DND-41 (cell line): ENCODE measurements at regions not wholly inside any gene's neighbourhood (a gene's known extent, or its start where the extent isn't known, plus 50 kb on each side); places are given as distances from the start of the nearest gene placed in this dataset.

ENCODE experiments used
- ATAC-seq: fragments of 200-7000 bp; cut with Tn5 transposase; 3 replicates; pipeline ENCODE4 v1.9.1; 2021; ENCODE audit warnings: low read depth; ENCODE audit not compliant: insufficient read depth
- DNase-seq: peaks from one replicate; pipeline ENCODE4 v3.0.0-alpha.2; 2020
- H2AFZ ChIP-seq: 2 replicates; pipeline ENCODE4 v1.6.0; 2012; ENCODE audit warnings: low read depth, low read length
- H3K27ac ChIP-seq: 2 replicates; pipeline ENCODE4 v1.5.1; 2012; ENCODE audit warnings: low read length, inconsistent platforms
- H3K27me3 ChIP-seq: fragments of 200-600 bp; sonication (generic); 2 replicates; pipeline ENCODE4 v1.6.0; 2012; ENCODE audit warnings: low read length, mild to moderate bottlenecking, inconsistent platforms; ENCODE audit not compliant: insufficient read depth, poor library complexity
- H3K36me3 ChIP-seq: 2 replicates; pipeline ENCODE4 v1.5.1; 2012; ENCODE audit warnings: low read length, inconsistent platforms; ENCODE audit not compliant: insufficient read depth
- H3K4me1 ChIP-seq: 2 replicates; pipeline ENCODE4 v1.5.1; 2012; ENCODE audit warnings: mild to moderate bottlenecking, low read length; ENCODE audit not compliant: insufficient read depth
- H3K4me2 ChIP-seq: 2 replicates; pipeline ENCODE4 v1.6.0; 2012; ENCODE audit warnings: mild to moderate bottlenecking, moderate library complexity, low read length, inconsistent platforms; ENCODE audit not compliant: insufficient read depth
- H3K4me3 ChIP-seq, 2 experiments: fragments of 200-600 bp in 1 of 2; shearing (Covaris generic) in 1 of 2; 2 replicates each; pipeline ENCODE4 v1.5.1; 2012 to 2016; ENCODE audit warnings: inconsistent platforms in 2 of 2, low read length in 2 of 2, mild to moderate bottlenecking in 2 of 2, low read depth in 1 of 2, moderate library complexity in 1 of 2
- H3K79me2 ChIP-seq: 2 replicates; pipeline ENCODE4 v1.6.0; 2012; ENCODE audit warnings: low read length, inconsistent platforms; ENCODE audit not compliant: insufficient read depth
- H3K9ac ChIP-seq: 2 replicates; pipeline ENCODE4 v1.6.0; 2012; ENCODE audit warnings: low read depth, mild to moderate bottlenecking, inconsistent platforms, low read length, moderate library complexity
- H3K9me3 ChIP-seq: 2 replicates; pipeline ENCODE4 v1.5.1; 2012; ENCODE audit warnings: low read length, moderate library complexity, mild to moderate bottlenecking, inconsistent platforms; ENCODE audit not compliant: insufficient read depth, severe bottlenecking
- H4K20me1 ChIP-seq: 2 replicates; pipeline ENCODE4 v1.6.0; 2012; ENCODE audit warnings: low read length; ENCODE audit not compliant: insufficient read depth
- EZH2 ChIP-seq: IDR thresholded peaks from 3 replicates; pipeline ENCODE4 v1.6.1; 2012; ENCODE audit warnings: borderline replicate concordance, low read depth, mild to moderate bottlenecking, moderate library complexity, low read length, inconsistent platforms; ENCODE audit not compliant: severe bottlenecking
- TF ChIP-seq, protein P1 (sequence below): IDR thresholded peaks from 2 replicates; pipeline ENCODE4 v1.5.1; 2012; ENCODE audit warnings: borderline replicate concordance, low read length, moderate library complexity, mild to moderate bottlenecking; ENCODE audit not compliant: poor library complexity, severe bottlenecking; ENCODE audit errors: extremely low read depth

DNA sequence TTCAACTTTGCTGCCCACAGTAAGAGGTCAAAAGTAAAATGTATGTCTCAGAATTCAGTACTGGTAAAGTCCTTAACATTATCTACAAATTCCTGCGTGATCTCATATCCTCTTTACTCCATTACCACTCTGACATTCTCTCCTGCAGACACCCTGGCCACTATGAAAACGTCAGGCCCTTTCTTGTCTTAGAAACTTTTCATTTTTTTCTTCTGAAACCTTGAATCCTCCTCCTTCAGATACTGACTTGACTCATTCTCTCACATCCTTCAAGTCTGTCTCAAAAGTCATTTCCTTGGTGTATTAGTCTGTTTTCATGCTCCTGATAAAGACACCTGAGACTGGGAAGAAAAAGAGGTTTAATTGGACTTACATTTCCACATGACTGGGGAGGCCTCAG, 262.3 kb downstream of the POU4F1 start:
- DNase-seq (no peak), ATAC-seq (no peak)
- TF ChIP-seq, protein P1, sequence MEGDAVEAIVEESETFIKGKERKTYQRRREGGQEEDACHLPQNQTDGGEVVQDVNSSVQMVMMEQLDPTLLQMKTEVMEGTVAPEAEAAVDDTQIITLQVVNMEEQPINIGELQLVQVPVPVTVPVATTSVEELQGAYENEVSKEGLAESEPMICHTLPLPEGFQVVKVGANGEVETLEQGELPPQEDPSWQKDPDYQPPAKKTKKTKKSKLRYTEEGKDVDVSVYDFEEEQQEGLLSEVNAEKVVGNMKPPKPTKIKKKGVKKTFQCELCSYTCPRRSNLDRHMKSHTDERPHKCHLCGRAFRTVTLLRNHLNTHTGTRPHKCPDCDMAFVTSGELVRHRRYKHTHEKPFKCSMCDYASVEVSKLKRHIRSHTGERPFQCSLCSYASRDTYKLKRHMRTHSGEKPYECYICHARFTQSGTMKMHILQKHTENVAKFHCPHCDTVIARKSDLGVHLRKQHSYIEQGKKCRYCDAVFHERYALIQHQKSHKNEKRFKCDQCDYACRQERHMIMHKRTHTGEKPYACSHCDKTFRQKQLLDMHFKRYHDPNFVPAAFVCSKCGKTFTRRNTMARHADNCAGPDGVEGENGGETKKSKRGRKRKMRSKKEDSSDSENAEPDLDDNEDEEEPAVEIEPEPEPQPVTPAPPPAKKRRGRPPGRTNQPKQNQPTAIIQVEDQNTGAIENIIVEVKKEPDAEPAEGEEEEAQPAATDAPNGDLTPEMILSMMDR: no peak
- no peak for TF ChIP-seq EZH2
- Histone ChIP-seq H4K20me1 (no peaks in the 10 kb centered on the region), H3K4me1 (no peaks in the 10 kb centered on the region), H3K27me3 (peaks cover 4% of the 10 kb centered on the region), H3K4me3 (no peak overlapping the region), H3K36me3 (no peaks in the 10 kb centered on the region), H3K27ac (no peak overlapping the region), H3K79me2 (no peaks in the 10 kb centered on the region), H3K4me2 (no peak overlapping the region), H3K9ac (no peak overlapping the region), H3K9me3 (no peaks in the 10 kb centered on the region), H2AFZ (no peak overlapping the region)

DNA sequence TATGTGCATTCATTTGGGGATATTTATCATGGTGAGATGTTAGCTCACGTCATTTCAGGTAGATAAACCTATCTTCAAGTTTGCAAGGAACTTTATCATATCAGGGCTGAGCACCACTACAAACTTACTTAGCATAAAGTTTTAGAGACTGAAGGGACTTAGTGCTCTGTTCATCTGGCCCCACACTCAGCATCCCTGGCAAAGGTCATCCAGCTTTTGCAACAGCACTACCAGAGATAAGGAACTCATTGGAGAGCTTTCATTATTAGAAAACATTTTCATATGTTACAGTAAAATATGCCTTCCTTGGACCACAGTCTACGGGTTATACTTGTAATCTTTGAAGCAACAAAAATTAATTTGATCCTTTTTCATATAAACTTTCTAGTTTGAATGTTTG, 263.4 kb downstream of the POU4F1 start:
- H3K4me3 ChIP-seq: no peak overlapping the region

DNA sequence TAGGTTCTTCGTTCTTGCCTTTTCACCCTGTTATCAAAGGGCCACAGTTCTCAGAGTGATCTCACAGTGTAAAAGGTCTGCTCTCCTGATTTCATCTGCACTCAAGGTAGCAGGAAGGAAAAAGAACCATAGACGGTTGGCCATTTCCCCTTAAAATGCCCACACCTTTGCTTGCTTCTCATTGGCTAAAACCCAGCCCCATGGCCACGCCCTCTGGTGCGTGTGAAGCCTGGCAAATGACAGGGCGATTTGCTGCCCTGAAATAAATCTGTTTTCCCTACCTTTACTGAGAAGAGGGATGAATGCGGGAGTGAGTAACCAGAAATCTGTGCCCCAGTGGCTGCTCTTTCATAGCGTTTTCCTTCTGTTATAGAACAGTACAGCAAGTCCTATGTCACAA, 269.3 kb downstream of the POU4F1 start:
- peaks cover 9% of the 10 kb centered on the region for H3K27me3 ChIP-seq
- H2AFZ ChIP-seq: no peak overlapping the region
- ATAC-seq: no peak
- no peak overlapping the region for H3K4me2 ChIP-seq
- H3K4me1 ChIP-seq: no peaks in the 10 kb centered on the region
- TF ChIP-seq, protein P1: no peak
- no peak for TF ChIP-seq EZH2
- H3K9ac ChIP-seq: no peak overlapping the region
- H4K20me1 ChIP-seq: no peaks in the 10 kb centered on the region
- H3K79me2 ChIP-seq: no peaks in the 10 kb centered on the region
- H3K36me3 ChIP-seq: no peaks in the 10 kb centered on the region
- no peak for DNase-seq
- H3K9me3 ChIP-seq: no peaks in the 10 kb centered on the region
- H3K27ac ChIP-seq: no peak overlapping the region
- H3K4me3 ChIP-seq: no peak overlapping the region

More for the DNA sequence above, 263.4 kb downstream of the POU4F1 start:
- H3K27ac ChIP-seq: no peak overlapping the region
- H3K9ac ChIP-seq: no peak overlapping the region
- TF ChIP-seq, protein P1: no peak
- no peak for TF ChIP-seq EZH2
- H3K27me3 ChIP-seq: peaks cover 4% of the 10 kb centered on the region
- no peak overlapping the region for H2AFZ ChIP-seq
- no peak overlapping the region for H3K4me2 ChIP-seq
- no peaks in the 10 kb centered on the region for H3K9me3 ChIP-seq
- ATAC-seq (no peak), DNase-seq (no peak)
- H3K79me2 ChIP-seq: no peaks in the 10 kb centered on the region
- no peaks in the 10 kb centered on the region for H4K20me1 ChIP-seq
- no peaks in the 10 kb centered on the region for H3K36me3 ChIP-seq
- H3K4me1 ChIP-seq: no peaks in the 10 kb centered on the region

DNA sequence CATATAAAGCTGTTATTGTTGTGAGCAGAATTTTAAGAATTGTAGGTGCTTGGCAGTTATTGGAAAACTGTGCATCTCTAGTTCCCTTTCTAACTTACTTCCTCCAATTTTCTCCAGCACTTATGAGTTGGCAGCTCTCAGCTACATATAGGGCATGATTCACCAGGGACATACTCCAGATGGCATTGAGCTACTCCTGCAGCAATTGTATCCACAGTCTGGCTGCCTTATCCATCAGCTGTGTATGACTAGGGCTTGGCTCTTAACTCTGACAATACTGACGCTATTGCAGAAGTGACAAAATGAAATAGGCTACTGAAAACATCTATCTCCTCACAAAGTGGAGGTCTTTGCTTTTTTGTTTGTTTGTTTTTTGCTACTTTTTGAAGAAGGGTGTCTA, 276.7 kb downstream of the POU4F1 start:
- no peak overlapping the region for H3K9ac ChIP-seq
- DNase-seq (no peak), ATAC-seq (no peak)
- H3K4me1 ChIP-seq: no peaks in the 10 kb centered on the region
- peaks cover 12% of the 10 kb centered on the region for H3K27me3 ChIP-seq
- H3K4me2 ChIP-seq: no peak overlapping the region
- H3K4me3 ChIP-seq: no peak overlapping the region
- TF ChIP-seq, protein P1: no peak
- TF ChIP-seq EZH2: no peak
- no peaks in the 10 kb centered on the region for H3K9me3 ChIP-seq
- H4K20me1 ChIP-seq: no peaks in the 10 kb centered on the region
- H3K79me2 ChIP-seq: no peaks in the 10 kb centered on the region
- no peak overlapping the region for H2AFZ ChIP-seq
- H3K27ac ChIP-seq: no peak overlapping the region
- H3K36me3 ChIP-seq: no peaks in the 10 kb centered on the region
